ENCODE measurements at regions not wholly inside any gene's neighbourhood (a gene's known extent, or its start where the extent isn't known, plus 50 kb on each side); places are given as distances from the start of the nearest gene placed in this dataset.

DNA sequence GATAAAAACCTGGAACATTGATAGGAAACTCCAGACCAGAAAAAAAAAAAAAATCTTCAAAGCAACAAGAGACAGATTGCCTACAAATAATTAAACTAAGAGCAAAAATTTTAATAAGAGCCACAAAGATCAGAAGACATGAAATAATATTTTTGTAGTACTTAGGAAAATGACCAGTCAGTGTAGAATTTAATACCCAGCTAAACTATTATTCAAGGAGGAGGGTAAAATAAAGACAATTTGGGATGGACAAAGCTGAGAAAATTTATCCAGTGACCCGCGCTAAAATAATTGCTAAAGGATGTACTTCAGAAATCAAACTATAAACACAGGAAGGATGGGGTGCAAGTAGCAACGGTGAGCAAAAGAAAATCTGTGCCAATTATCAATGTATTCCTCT lies 133.2 kb downstream of the AQP9 start:
- no peak for ATAC-seq

DNA sequence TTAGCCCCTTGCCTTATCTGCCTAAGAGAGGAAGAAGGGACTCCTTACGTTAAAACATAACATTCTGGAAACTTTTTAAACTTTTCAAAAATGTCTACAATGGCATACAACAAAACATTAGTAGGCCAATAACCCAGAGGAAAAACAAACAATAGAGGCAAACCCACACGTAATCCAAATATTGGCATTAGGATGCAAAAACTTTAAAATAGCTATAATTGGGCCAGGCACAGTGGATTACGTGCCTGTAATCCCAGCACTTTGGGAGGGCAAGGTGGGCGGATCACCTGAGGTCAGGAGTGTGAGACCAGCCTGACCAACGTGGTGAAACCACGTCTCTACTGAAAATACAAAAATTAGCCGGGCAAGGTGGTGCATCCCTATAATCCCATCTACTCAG lies 134.9 kb downstream of the AQP9 start:
- ATAC-seq = no peak

DNA sequence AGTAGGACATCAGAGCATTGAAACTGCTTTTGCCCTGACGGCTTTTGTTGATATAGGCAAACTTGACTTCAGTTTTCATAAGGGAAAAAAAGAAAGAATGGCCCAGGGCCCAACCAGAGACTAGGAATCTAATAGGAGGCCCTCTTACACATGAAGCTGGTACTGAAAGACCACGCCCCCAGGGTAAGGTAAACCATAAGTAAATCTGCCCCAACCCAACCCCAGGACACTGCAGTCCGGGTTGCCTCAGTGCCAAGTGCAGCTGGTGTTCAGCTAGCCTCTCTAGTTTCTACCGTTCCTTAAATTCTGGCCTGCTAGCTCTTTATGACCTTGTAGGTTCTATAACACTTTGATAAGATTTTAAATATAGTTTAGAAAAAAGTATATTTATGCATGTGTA lies 136.7 kb downstream of the AQP9 start:
- ATAC-seq = no peak

DNA sequence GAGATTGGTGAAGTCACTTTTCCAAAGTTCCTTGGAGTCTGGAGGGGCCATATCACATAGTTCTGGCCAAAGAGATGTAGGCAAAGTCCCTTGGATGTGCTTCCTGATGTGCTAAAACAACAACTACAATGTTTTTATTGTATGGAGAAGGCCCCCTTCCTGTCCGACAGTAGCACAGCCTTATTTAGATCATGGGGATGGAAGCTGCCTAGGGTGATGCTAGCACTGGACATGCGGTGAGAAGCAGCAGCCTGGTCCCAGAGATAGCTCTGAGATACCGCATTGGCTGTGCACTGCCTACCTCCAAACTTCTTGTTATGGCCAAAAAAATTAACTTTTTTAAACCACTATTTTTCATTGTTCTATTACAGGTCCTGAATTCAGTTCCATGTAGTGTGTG lies 137.6 kb downstream of the AQP9 start:
- ATAC-seq = no peak

DNA sequence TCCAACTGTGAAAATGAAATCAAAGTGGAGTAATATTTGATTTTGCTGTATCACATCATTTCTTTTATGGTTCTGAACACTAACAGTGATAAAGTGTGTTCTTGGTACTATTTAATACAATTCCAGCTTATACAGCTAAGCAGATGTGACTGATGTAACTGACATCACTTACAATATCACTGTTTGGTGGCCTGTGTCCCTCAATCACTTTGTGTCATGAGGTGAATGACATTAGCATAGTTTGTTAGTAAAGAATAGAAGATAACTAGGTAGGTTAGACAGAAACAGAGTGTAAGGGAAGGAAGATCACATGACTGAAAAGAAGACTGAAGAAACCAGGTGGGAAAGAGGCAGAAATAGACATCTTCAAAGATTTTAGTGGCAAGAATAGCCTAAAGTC lies 138.7 kb downstream of the AQP9 start:
- ATAC-seq = no peak

DNA sequence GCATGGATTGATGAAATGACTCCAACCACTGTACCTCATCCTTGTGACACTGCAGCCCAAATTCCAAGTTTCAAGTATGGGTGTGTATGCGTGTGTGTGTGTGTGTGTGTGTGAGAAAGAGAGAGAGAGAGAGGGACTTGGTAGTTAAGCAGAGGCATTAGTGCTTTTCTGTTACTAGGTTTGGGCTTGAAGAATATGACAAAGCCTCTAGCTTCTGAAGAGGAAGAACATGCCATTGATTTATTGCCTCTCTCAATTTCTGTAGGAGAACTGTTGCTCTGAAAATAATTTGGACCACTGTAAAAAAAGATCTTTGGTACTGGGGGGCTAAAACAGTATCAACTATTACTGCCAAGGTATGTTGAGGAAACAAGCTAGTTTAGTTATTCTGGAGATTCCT lies 139.2 kb downstream of the AQP9 start:
- no peak for ATAC-seq

DNA sequence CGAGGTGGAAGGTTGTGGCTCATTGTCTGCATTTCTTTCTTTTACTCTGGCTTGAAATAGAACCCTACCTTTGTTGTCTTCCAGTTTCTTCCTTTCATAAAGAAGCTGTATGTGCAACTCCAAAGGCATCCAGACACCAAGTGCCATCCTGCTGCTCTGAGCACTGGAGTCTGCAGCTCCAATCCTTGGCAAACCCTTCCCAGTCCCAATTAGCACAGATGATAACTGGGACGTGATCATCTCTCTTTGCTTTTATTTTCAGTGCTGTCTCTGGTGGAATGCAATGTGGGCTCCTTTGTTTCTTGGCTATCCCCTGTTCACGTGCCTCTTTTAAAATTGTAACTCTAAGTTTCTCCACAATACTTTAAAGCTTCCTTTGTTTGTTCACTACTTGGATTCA lies 140.9 kb downstream of the AQP9 start:
- no peak for ATAC-seq

DNA sequence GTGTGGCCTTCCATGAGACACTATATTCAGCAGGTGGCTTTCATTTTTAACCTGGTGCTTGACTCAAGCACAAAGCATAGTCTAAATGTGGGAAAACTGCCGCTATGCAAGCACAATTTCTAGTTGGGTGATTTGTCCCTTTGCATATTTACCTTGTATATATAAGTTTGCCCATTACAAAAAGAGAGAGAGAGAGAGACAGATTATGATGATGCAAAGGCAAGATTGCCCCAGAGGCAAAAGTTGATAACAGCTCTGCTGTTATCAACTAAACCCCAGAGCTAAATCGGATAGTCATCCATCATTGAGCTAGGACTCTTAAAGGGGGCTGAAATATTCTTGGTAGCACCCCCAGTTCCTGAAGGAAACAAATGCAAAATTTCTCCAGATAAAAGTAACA lies 141.5 kb downstream of the AQP9 start:
- no peak for ATAC-seq

DNA sequence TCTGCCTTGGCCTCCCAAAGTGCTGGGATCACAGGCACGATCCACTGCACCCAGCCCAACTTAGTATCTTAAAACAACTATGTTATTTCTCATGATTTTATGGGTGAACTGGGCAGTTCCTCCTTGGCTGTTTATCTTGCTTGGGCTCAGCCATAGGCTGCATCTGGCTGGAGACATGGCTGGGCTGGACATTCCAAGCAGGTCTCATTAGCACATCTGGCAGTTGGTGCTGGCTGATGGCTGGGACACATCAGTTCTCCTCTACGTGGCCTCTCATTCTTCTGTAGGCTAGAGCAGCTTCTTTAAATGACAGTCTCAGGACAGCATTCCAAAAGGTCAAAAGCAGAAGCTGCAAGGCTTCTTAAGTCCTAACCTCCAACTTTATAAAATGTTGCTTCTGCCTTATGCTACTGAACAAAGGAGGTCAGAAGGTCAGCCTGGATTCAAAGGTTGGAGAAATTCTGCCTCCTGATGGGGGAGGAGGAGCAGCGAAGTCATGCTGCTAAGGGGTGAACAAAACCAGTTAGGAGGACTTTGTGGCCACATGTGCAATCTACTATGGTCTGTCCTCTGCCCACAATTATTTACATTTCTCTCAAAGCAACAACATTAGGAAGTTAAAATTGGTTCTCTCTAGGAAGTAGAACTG lies 144.0 kb downstream of the AQP9 start:
- no peak for ATAC-seq

DNA sequence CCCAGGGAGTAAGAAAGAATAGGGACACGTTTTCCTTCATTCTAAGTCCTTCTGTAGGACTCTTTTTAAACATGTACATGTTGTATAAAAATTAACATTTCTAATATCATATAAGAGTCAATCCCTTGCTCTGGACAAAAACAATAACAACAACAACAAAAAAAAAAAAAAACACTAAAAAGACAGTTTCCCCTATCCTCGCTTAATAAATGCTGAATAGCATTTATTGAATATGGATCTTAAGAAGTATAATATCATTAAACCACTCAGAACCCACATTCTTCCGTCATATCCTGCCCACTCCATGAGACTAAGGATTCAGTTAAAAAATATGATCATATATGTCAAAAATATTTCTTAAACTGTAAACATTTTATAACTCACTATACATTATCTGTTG lies 145.1 kb downstream of the AQP9 start:
- ATAC-seq = no peak

DNA sequence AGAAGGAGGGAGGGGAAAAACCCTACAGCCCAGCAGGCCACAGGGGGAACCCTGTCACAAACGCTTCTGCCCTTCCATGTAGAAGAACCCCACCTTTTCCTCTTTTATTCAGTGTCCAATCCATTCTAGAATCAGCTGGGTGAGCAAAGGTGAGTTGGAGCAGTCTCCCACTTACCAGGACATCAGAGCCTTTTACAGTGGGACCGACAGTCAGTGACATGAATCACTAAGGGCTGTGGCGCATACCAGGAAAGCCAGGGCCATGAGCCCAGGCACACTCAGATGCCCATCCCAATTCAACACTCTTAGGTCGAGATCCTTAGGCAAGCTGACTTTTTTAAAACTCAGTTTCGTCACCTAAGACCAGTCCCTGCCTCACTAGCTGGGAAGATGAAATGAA lies 146.1 kb downstream of the AQP9 start:
- ATAC-seq = peak; percentile 84

DNA sequence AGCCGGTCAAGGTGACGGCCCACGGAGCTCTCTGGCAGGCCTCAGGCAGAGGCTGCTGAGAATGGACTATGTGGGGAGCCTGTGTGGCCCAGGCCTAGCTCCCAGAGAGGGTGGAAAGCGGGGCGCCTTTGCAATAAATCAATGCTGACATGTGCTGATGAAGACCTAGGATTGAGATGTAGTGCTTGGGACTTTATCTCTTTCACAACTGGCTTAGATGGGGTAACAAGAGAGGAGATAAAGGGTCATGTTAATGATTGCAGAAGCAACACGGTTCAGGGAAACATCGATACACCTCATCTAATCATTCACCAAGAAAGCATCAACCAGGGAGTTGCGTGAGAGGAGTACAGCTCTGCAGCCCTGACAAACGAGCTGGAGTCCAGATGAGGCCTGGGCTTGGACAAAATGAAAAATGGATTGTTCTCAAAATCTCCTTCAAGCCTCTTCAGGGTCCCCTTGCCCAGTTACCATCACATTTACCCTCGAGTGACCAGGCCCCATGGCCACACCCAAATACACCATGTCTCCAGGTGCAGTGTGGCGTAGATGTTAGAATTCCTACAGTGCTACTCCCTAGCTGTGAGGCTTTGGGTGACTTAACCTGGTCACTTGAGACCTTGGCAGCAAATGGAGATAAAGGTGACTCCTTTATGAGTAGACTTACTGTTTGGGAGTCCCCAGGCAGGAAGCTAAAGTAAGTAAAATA lies 146.4 kb upstream of the LIPC start:
- ATAC-seq = peak; percentile 35

DNA sequence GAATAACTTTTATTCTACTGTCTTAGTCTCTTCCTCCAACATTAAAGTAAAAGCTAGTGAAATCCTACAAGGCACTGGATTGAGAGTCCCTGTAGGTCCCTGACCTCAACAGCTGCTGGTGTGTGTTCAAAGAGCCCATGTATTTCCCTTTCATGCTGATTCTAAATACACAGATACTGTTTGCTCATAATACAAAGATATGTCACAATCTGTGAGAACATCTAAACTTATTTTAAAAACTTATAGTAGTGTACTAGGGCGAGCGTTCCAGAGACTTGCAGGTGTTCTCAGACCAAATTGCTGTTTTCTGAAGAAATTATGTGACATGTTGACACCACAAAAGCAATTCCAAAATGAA lies 145.9 kb upstream of the LIPC start:
- ATAC-seq = no peak

DNA sequence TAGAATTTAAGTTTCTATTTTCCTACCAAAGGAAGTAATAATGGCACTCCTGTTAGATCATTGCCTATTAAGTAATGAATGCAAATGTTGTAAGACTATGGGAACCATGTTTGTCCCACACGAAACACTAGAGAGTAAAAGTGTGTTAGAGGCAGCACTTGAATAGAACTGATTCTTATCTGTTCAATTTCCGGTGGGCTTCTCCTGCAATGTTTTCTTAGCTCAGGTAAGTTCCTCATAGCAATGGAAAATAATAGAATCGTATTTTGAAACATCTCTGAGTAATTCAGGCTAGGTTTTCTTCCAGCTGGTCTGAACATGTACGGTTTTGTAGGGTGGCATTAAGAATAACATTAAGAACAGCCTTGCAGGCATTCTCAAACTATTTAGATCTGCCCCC lies 145.3 kb upstream of the LIPC start:
- ATAC-seq = peak; percentile 44

DNA sequence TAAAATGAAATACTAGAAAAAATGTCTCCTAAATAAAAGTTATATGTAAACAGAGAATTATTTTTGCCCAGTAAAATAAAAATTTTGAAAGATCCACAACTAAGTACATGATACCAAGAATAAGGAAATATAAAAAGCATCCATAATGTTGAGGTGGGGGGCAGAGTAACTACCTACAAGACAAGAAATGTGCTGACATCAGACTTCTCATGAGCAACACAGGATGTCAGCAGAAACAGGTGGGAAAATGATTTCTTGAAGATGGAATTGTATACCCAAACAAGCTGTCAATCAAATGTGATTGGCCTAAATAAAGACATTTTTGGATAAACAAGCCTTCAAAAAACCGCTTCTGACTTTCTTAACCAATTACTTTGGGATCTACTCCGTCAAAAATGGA lies 143.9 kb upstream of the LIPC start:
- no peak for ATAC-seq

DNA sequence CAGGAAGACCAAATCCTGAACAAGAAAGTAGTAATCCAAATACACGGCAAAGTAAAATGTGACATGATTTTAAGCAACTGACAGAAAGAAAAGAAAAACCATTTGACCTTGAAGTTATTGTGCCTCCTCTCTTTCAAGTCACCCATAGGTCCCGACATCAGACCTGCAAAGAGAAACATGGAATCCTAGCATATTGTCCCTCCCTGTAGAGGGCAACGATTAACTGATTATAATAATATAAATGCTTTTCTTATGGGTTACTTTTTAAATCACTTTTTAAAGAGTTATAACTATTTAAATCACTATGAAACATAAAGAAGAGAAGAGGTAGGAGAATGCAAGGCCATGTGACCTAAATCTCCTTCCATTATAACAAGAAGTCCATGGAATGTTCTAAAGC lies 143.2 kb upstream of the LIPC start:
- ATAC-seq = no peak

DNA sequence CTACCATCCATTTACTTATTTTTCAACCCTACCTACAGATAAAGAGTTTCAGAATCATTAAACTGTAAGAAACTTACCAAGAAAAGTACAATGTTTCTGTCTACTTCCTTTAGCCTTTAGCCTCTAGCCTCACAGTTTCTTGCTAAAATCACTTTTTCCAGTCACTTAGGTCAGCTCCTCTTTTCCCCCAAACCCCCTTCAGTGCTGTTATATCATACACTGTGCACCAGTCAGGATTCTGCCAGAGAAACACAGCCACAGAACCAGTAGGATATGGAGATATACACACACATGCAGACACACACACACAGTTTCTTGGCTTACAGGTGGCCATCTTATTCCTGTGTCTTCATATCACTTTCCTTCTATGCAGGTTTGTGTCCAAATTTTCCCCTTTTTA lies 139.9 kb upstream of the LIPC start:
- no peak for ATAC-seq

DNA sequence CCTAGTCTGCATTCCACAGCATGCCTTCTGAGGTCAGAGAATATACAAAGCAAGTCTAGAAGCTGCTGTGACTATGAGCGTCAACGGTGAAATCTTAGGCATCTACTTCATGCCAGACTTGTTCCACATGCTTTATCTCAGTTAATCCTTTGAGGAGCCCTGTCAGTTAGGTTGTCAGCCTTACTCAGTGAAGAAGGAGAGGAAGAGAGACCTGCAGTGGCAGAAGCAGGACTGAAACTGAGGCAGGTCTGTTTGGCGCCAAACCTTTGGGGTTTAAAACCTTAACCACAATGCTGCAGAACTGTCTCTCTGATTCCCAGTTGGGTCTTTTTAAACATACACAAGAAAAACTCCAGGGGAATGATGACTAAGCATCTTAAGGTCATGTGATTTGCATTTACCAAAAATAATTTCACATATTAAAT lies 139.0 kb upstream of the LIPC start:
- ATAC-seq = peak; percentile 74

DNA sequence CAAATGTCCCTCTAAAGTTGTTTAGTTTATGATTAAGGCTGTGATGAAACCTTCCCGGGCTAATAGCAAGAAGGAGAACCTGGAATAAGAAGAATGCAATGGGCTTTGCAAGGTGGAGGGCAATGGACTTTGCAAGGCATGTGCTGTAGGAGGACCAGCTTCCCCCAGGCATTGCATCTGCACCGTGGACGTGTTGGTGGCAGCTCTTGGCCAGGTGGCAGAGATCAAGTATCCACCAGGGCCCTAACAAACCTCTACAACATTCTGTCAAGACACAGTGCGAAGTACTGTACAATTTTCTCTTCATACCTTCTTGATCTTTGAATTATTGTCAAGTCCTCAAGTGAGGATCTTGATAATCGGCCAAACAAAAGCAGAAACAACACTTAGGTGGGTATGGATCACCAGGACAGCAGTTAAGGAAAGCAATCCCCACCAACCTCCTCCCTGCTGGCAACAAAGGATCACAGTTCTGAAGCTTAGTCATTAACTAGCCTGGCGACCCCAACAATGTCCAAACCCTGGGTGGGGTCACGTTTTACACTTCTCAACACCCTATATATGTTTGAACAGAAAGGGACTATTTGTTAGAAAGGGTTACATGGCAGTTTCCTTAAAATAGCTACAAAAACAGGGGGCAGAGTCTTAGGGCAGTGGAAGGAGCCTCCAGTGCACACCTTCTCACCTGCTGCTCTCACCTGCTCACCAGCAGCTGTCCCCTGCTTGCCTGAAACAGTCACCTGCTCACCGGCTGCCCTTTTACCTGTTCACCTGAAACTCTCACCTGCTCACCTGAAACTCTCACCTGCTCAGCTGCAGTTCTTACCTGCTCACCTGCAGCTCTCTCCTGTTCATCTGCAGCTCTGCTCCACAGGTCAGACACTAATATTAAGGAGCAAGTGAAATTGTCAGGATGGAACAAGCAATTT lies 137.9 kb upstream of the LIPC start:
- ATAC-seq = no peak

DNA sequence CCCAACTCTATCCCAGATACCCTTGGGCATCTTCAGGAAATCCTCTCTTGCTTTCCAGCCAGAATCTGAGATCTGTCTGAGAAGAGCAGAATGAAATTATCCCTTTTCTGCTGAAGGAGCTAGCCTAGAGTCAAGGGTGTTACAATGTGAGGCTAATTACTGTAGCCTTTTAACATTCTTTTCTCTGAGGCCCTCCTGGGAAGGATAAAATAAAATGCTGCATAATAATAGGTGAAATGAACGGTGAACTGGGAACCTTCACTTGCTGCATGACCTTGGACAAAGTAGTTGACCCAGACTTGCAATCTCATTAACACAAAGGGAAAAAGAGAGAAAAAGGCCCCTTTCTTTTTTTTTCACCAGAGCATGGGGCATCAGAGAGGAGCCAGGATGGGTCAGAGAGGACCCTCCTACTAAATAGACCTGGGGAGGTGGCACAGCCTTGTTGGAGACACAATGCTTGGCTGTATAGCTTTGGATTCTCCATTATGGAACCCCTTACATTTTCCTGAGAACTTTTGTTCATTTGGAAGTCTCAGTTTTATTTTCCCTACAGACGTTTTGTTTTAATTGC lies 137.0 kb upstream of the LIPC start:
- no peak for ATAC-seq

DNA sequence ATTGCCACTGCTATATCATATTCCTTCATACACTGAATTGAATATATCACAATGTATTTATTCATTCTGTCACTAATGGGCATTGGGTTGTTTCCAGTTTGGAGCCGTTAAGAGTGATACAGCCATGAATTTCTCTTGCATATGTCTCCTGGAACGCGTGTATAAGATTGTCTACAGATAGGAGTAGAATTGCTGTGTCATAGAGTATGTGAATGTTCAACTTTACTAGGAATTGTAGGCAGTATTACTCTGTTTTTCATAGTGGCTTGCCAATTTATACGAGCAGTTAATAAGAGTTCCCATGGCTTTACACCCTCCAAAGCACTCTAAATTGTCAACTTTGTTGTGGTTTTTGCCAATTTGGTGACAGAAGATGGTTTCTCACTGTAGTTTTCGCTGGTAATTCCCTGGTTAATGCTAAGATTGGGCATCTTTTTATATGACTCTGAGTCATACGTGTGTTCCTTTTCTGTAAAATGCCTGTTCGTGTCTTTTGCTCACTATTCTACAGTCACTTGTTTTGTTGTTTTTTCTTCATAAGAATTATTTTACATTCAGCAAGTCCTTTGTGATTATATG lies 136.1 kb upstream of the LIPC start:
- no peak for ATAC-seq

DNA sequence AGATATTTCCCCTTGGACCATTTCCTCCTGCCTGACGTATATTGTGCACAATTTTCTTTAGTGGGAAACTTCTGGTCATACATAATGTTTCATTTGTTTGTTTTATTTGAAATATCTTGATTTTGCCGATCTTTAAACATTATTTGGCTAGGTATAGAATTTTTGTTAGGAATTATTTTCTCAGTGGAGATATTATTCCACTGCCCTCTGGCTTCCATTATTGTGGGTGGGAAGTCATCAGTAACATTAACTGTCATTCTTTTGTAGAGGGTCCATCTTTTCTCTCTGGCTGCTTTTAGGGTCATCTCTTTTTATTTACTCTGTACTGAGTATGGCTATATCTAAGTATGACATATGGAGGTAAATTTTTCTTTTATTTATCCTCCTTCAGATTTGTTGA lies 135.5 kb upstream of the LIPC start:
- no peak for ATAC-seq

DNA sequence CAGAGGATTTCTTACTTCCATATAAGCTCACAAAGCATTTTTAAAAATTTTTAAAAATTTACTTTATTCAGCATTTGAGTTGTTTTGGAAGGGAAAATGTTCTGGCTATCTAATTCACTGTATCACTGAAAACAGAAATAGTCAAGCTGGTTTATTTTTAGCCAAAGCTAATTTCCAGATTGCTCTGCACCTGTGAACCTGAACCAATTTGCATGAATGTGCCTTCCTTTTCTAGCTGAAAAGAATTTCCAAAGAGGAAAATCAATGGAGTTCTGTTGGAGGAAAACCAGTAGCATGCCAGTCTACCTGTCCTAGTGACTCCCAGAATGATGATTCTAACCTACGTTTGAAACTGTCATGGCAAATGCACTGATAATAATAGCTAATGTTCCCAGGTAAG lies 134.2 kb upstream of the LIPC start:
- no peak for ATAC-seq
